CD14-positive monocyte (primary cell): ENCODE measurements at regions not wholly inside any gene's neighbourhood (a gene's known extent, or its start where the extent isn't known, plus 50 kb on each side); places are given as distances from the start of the nearest gene placed in this dataset.

ENCODE experiments used
- DNase-seq, 3 donors: peaks; one replicate each; pipeline ENCODE4 v3.0.0-alpha.2; 2011 to 2022
- H2AFZ ChIP-seq: 2 replicates; pipeline ENCODE4 v1.6.0; 2012; ENCODE audit warnings: mild to moderate bottlenecking, low read depth, low read length, inconsistent platforms; ENCODE audit not compliant: insufficient read depth, poor library complexity, severe bottlenecking
- H3K27ac ChIP-seq, 2 donors: 1 replicate in 1 of 2; 2 replicates in 1 of 2; pipeline ENCODE4 v1.5.1; 2012 to 2013; ENCODE audit warnings: low read length in 2 of 2, control low read depth in 1 of 2, inconsistent platforms in 1 of 2, low read depth in 1 of 2, mild to moderate bottlenecking in 1 of 2
- H3K27me3 ChIP-seq, 2 donors: one replicate each; pipeline versions ENCODE4 v1.6.0 to v1.6.1; 2011 to 2013; ENCODE audit warnings: low read length in 2 of 2; ENCODE audit not compliant: control insufficient read depth in 2 of 2, insufficient read depth in 2 of 2
- H3K36me3 ChIP-seq, 2 donors: replicated peaks in 1 of 2; 1 replicate in 1 of 2; 2 replicates in 1 of 2; pipeline versions ENCODE4 v1.5.1 to v1.6.1; 2012 to 2013; ENCODE audit warnings: low read length in 2 of 2, control low read depth in 1 of 2, inconsistent platforms in 1 of 2, mild to moderate bottlenecking in 1 of 2; ENCODE audit not compliant: insufficient read depth in 2 of 2, control insufficient read depth in 1 of 2
- H3K4me1 ChIP-seq, 2 donors: 1 replicate in 1 of 2; 2 replicates in 1 of 2; pipeline versions ENCODE4 v1.5.1 to v1.6.1; 2012 to 2013; ENCODE audit warnings: low read length in 2 of 2, control low read depth in 1 of 2, inconsistent platforms in 1 of 2, mild to moderate bottlenecking in 1 of 2, moderate library complexity in 1 of 2; ENCODE audit not compliant: insufficient read depth in 2 of 2, control insufficient read depth in 1 of 2
- H3K4me2 ChIP-seq: replicated peaks from 2 replicates; pipeline ENCODE3; 2012; ENCODE audit warnings: low read length, moderate library complexity, mild to moderate bottlenecking; ENCODE audit not compliant: poor library complexity, severe bottlenecking; ENCODE audit errors: extremely low read depth
- H3K4me3 ChIP-seq, 3 experiments: fragments of 200-600 bp in 1 of 3; sonication (generic) in 1 of 3; replicated peaks in 1 of 3; 1 replicate in 2 of 3; 2 replicates in 1 of 3; pipeline ENCODE4 v1.5.1; 2011 to 2013; ENCODE audit warnings: low read length in 3 of 3, mild to moderate bottlenecking in 3 of 3, control low read depth in 2 of 3, low read depth in 2 of 3, inconsistent platforms in 1 of 3, moderate library complexity in 1 of 3
- H3K79me2 ChIP-seq: 2 replicates; pipeline ENCODE4 v1.6.0; 2012; ENCODE audit warnings: mild to moderate bottlenecking, control low read depth, inconsistent platforms, low read length, moderate library complexity; ENCODE audit not compliant: insufficient read depth
- H3K9ac ChIP-seq: 2 replicates; pipeline ENCODE4 v1.6.0; 2017; ENCODE audit warnings: low read length, mild to moderate bottlenecking; ENCODE audit not compliant: insufficient read depth, poor library complexity, severe bottlenecking
- H3K9me3 ChIP-seq, 2 donors: replicated peaks in 1 of 2; 1 replicate in 1 of 2; 2 replicates in 1 of 2; pipeline versions ENCODE4 v1.5.1 to v1.6.1; 2012 to 2013; ENCODE audit warnings: low read length in 2 of 2, control low read depth in 1 of 2; ENCODE audit not compliant: control insufficient read depth in 1 of 2, insufficient read depth in 1 of 2
- H4K20me1 ChIP-seq: 2 replicates; pipeline ENCODE4 v1.6.0; 2012; ENCODE audit warnings: mild to moderate bottlenecking, low read length, control low read depth, moderate library complexity; ENCODE audit not compliant: insufficient read depth
- H3K27ac Mint-ChIP-seq, 7 donors: one replicate each; pipeline ENCODE4 v1.8.0; 2020; ENCODE audit warnings: mild to moderate bottlenecking in 7 of 7, mixed read lengths in 7 of 7, moderate library complexity in 6 of 7, inconsistent platforms in 2 of 7
- H3K27me3 Mint-ChIP-seq, 3 donors: one replicate each; pipeline ENCODE4 v1.8.0; 2021 to 2022; ENCODE audit warnings: low read depth in 3 of 3, mild to moderate bottlenecking in 3 of 3, mixed read lengths in 3 of 3, moderate library complexity in 3 of 3, inconsistent platforms in 1 of 3
- H3K36me3 Mint-ChIP-seq, 2 donors: one replicate each; pipeline ENCODE4 v1.8.0; 2020; ENCODE audit warnings: mixed read lengths in 2 of 2, inconsistent platforms in 1 of 2, mild to moderate bottlenecking in 1 of 2
- H3K4me1 Mint-ChIP-seq: one replicate; pipeline ENCODE4 v1.8.0; 2020; ENCODE audit warnings: mild to moderate bottlenecking, mixed read lengths
- H3K4me3 Mint-ChIP-seq, 2 donors: one replicate each; pipeline ENCODE4 v1.8.0; 2020; ENCODE audit warnings: mild to moderate bottlenecking in 2 of 2, mixed read lengths in 2 of 2, moderate library complexity in 1 of 2
- H3K9me3 Mint-ChIP-seq, 7 donors: one replicate each; pipeline ENCODE4 v1.8.0; 2020 to 2022; ENCODE audit warnings: mixed read lengths in 7 of 7, mild to moderate bottlenecking in 6 of 7, moderate library complexity in 6 of 7, inconsistent platforms in 2 of 7
- WGBS: methylation state at CpG from one replicate; pipeline ENCODE4 v1.1.5; 2013; ENCODE audit warnings: missing lambda C conversion rate; ENCODE audit not compliant: insufficient coverage; 5-methylcytosine and 5-hydroxymethylcytosine counted together
- intact Hi-C, 2 donors: fragments of 100-400 bp; cut with micrococcal nuclease; formaldehyde crosslinking; loops; one replicate each; pipeline versions ENCODE4 v1.15.0 to v1.15.1; 2023
- TF ChIP-seq, protein P1 (sequence below): fragments of 200-600 bp; IDR thresholded peaks from one replicate; pipeline ENCODE4 v1.8.0; 2022; ENCODE audit warnings: antibody characterized with exemption, mild to moderate bottlenecking

DNA sequence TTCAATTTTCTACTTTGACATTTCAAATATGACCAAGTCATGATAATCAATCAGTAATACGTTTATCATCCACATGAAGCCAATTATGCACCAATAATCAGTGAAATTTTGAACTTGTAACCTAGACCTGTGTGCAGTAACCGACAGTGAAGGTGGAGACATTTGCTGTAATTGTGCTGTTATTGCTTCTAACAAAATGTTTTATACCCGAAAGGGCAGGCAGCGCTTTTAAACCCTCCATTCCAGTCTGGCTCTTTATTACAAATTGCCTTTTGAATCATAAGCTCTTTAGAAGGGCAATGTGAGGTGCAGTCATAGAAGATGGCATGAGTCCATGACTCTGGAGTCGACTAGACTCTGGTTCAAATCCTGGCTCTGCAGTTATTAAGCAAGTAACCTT lies 135.7 kb downstream of the GXYLT1 start:
- no peaks in the 10 kb centered on the region for H3K36me3 ChIP-seq
- no CpG with 5 or more reads among the region's 5 CpGs for WGBS
- no peak overlapping the region for H3K27ac ChIP-seq
- intact Hi-C loops = no loop called here
- H3K4me1 ChIP-seq = no peaks in the 10 kb centered on the region
- H3K27me3 Mint-ChIP-seq = no peaks in the 10 kb centered on the region
- H2AFZ ChIP-seq = no peak overlapping the region
- H3K27me3 ChIP-seq = no peaks in the 10 kb centered on the region
- no peaks in the 10 kb centered on the region for H3K9me3 ChIP-seq
- no peak for DNase-seq
- H3K9ac ChIP-seq = no peak overlapping the region
- H3K4me3 ChIP-seq = no peak overlapping the region
- H3K4me3 Mint-ChIP-seq = no peak overlapping the region
- no peak overlapping the region for H3K27ac Mint-ChIP-seq
- H3K36me3 Mint-ChIP-seq = no peaks in the 10 kb centered on the region
- no peaks in the 10 kb centered on the region for H3K4me1 Mint-ChIP-seq
- peaks cover 0 to 4% (median 0%) of the 10 kb centered on the region in 7 donors for H3K9me3 Mint-ChIP-seq
- TF ChIP-seq, protein P1, sequence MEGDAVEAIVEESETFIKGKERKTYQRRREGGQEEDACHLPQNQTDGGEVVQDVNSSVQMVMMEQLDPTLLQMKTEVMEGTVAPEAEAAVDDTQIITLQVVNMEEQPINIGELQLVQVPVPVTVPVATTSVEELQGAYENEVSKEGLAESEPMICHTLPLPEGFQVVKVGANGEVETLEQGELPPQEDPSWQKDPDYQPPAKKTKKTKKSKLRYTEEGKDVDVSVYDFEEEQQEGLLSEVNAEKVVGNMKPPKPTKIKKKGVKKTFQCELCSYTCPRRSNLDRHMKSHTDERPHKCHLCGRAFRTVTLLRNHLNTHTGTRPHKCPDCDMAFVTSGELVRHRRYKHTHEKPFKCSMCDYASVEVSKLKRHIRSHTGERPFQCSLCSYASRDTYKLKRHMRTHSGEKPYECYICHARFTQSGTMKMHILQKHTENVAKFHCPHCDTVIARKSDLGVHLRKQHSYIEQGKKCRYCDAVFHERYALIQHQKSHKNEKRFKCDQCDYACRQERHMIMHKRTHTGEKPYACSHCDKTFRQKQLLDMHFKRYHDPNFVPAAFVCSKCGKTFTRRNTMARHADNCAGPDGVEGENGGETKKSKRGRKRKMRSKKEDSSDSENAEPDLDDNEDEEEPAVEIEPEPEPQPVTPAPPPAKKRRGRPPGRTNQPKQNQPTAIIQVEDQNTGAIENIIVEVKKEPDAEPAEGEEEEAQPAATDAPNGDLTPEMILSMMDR = no peak
- H3K4me2 ChIP-seq = no peak overlapping the region
- no peaks in the 10 kb centered on the region for H4K20me1 ChIP-seq
- no peaks in the 10 kb centered on the region for H3K79me2 ChIP-seq

DNA sequence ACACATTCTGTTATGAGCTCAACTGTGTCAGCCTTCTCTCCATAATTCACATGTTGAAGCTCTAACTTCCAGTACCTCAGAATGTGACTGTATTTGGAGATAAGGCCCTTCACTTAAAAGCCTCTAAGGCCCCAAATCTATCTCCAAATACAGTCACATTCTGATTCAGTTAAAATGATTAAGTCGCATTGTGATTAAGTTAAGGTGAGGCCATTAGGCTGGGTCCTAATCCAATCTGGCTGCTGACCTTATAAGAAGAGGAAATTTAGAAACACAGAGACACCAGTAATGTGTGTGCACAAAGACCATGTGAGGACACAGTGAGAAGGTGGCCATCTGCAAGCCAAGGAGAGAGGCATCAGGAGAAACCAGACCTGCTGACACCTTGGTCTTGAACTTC lies 141.6 kb downstream of the GXYLT1 start:
- Histone ChIP-seq H3K79me2 (no peaks in the 10 kb centered on the region), H4K20me1 (no peaks in the 10 kb centered on the region), H3K27ac (no peak overlapping the region), H3K9ac (no peak overlapping the region), H3K36me3 (no peaks in the 10 kb centered on the region), H3K27me3 (no peaks in the 10 kb centered on the region), H2AFZ (no peak overlapping the region), H3K4me1 (no peaks in the 10 kb centered on the region), H3K9me3 (no peaks in the 10 kb centered on the region), H3K4me2 (no peak overlapping the region), H3K4me3 (no peak overlapping the region)
- Mint-ChIP-seq H3K36me3 (no peaks in the 10 kb centered on the region), H3K4me3 (no peak overlapping the region), H3K4me1 (peaks cover 2% of the 10 kb centered on the region), H3K27ac (no peak overlapping the region), H3K27me3 (peaks cover 0 to 2% (median 0%) of the 10 kb centered on the region in 3 donors), H3K9me3 (peaks cover 0 to 6% (median 0%) of the 10 kb centered on the region in 7 donors)
- no peak for DNase-seq
- intact Hi-C loops = no loop called here
- no CpG with 5 or more reads among the region's 1 CpG for WGBS
- TF ChIP-seq, protein P1 = no peak
